Testis (tissue), 2 donors: ENCODE measurements at regions not wholly inside any gene's neighbourhood (a gene's known extent, or its start where the extent isn't known, plus 50 kb on each side); places are given as distances from the start of the nearest gene placed in this dataset.

Experiments used
- POLR2A ChIP-seq: fragments of 450-650 bp; IDR thresholded peaks from one replicate; pipeline ENCODE4 v1.6.1; 2017; ENCODE audit warnings: antibody characterized with exemption, mild to moderate bottlenecking, moderate library complexity
- TF ChIP-seq, protein P1 (sequence below), 3 experiments: fragments of 450-650 bp in 2 of 3; fragments of 200-600 bp in 1 of 3; sonication (generic) in 1 of 3; IDR thresholded peaks; one replicate each; pipeline ENCODE4 v1.5.1; 2016 to 2019; ENCODE audit warnings: antibody characterized with exemption in 3 of 3, mild to moderate bottlenecking in 2 of 3, moderate library complexity in 1 of 3

DNA sequence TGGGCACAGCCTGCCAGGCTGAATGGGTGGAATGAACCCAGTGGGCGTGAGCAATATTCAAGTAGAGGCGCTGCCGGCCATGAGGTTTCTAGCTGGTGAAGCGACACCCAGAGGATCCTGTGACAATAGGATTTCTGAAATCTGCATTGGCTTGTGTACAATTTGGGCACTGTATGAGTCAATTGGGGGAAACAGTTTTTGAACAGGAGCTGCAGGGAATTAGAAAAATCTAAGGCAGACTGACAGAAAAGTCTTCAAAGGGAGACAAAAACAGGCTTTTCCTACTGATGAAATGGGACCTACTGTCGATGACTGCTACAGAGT, 145.2 kb downstream of the GPCPD1 start:
- TF ChIP-seq, protein P1, sequence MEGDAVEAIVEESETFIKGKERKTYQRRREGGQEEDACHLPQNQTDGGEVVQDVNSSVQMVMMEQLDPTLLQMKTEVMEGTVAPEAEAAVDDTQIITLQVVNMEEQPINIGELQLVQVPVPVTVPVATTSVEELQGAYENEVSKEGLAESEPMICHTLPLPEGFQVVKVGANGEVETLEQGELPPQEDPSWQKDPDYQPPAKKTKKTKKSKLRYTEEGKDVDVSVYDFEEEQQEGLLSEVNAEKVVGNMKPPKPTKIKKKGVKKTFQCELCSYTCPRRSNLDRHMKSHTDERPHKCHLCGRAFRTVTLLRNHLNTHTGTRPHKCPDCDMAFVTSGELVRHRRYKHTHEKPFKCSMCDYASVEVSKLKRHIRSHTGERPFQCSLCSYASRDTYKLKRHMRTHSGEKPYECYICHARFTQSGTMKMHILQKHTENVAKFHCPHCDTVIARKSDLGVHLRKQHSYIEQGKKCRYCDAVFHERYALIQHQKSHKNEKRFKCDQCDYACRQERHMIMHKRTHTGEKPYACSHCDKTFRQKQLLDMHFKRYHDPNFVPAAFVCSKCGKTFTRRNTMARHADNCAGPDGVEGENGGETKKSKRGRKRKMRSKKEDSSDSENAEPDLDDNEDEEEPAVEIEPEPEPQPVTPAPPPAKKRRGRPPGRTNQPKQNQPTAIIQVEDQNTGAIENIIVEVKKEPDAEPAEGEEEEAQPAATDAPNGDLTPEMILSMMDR (IDR thresholded peaks at IDR 0.05) = no peak
- no peak for TF ChIP-seq POLR2A
